GM23338 (cell line): ENCODE measurements at regions not wholly inside any gene's neighbourhood (a gene's known extent, or its start where the extent isn't known, plus 50 kb on each side); places are given as distances from the start of the nearest gene placed in this dataset.

Source experiments
- ATAC-seq: fragments of 200-7000 bp; cut with Tn5 transposase; 3 replicates; pipeline ENCODE4 v1.9.1; 2020
- DNase-seq: peaks from one replicate; pipeline ENCODE4 v3.0.0-alpha.2; 2015; ENCODE audit warnings: low spot score
- H2AFZ ChIP-seq: fragments of 200-600 bp; sonication (generic); 2 replicates; pipeline ENCODE4 v1.8.0; 2016; ENCODE audit warnings: antibody characterized with exemption, mild to moderate bottlenecking, moderate library complexity
- H3F3A ChIP-seq: fragments of 200-600 bp; sonication (generic); replicated peaks from 2 replicates; pipeline ENCODE4 v1.8.0; 2017; ENCODE audit warnings: antibody characterized with exemption, mixed run types, low read depth
- H3K27ac ChIP-seq: fragments of 200-600 bp; sonication (generic); 2 replicates; pipeline ENCODE4 v1.6.1; 2016; ENCODE audit warnings: low read depth
- H3K27me3 ChIP-seq: fragments of 200-600 bp; sonication (generic); 2 replicates; pipeline ENCODE4 v1.8.0; 2016; ENCODE audit warnings: mild to moderate bottlenecking, mixed run types, moderate library complexity; ENCODE audit not compliant: insufficient read depth
- H3K36me3 ChIP-seq: fragments of 200-600 bp; sonication (generic); 2 replicates; pipeline ENCODE4 v1.8.0; 2016; ENCODE audit warnings: mild to moderate bottlenecking; ENCODE audit not compliant: insufficient read depth
- H3K4me1 ChIP-seq: fragments of 200-600 bp; sonication (generic); 2 replicates; pipeline ENCODE4 v1.8.0; 2016; ENCODE audit warnings: mild to moderate bottlenecking, moderate library complexity; ENCODE audit not compliant: insufficient read depth
- H3K4me2 ChIP-seq: fragments of 200-600 bp; sonication (generic); 2 replicates; pipeline ENCODE4 v1.7.1; 2017; ENCODE audit warnings: mixed run types
- H3K4me3 ChIP-seq: fragments of 200-600 bp; sonication (generic); 2 replicates; pipeline ENCODE4 v1.6.1; 2016; ENCODE audit warnings: mixed run types
- H3K79me2 ChIP-seq: fragments of 200-600 bp; sonication (generic); replicated peaks from 2 replicates; pipeline ENCODE4 v1.8.0; 2017; ENCODE audit warnings: mild to moderate bottlenecking; ENCODE audit not compliant: insufficient read depth
- H3K9me2 ChIP-seq: fragments of 200-600 bp; sonication (generic); 2 replicates; pipeline ENCODE4 v1.8.0; 2017; ENCODE audit not compliant: insufficient read depth
- H4K20me1 ChIP-seq: fragments of 200-600 bp; sonication (generic); replicated peaks from 2 replicates; pipeline ENCODE4 v1.8.0; 2017; ENCODE audit warnings: mild to moderate bottlenecking; ENCODE audit not compliant: insufficient read depth
- H3K27ac Mint-ChIP-seq: 2 replicates; pipeline ENCODE4 v1.8.0; 2020; ENCODE audit warnings: inconsistent platforms, mild to moderate bottlenecking, moderate library complexity, mixed read lengths
- H3K27me3 Mint-ChIP-seq: 3 replicates; pipeline ENCODE4 v1.8.0; 2022; ENCODE audit warnings: low read depth, mild to moderate bottlenecking, moderate library complexity, mixed read lengths, inconsistent platforms; ENCODE audit not compliant: insufficient read depth, poor library complexity
- H3K36me3 Mint-ChIP-seq: 3 replicates; pipeline ENCODE4 v1.8.0; 2021; ENCODE audit warnings: low read depth, mild to moderate bottlenecking, inconsistent platforms, moderate library complexity, mixed read lengths
- H3K4me1 Mint-ChIP-seq: 3 replicates; pipeline ENCODE4 v1.8.0; 2020; ENCODE audit warnings: mild to moderate bottlenecking, inconsistent platforms, mixed read lengths
- H3K4me3 Mint-ChIP-seq: 3 replicates; pipeline ENCODE4 v1.8.0; 2021; ENCODE audit warnings: moderate library complexity, mild to moderate bottlenecking, inconsistent platforms, mixed read lengths
- H3K9me3 Mint-ChIP-seq: 3 replicates; pipeline ENCODE4 v1.8.0; 2020; ENCODE audit warnings: moderate library complexity, mild to moderate bottlenecking, inconsistent platforms, mixed read lengths
- CREB1 ChIP-seq: fragments of 250-450 bp; sonication (Bioruptor Pico); IDR thresholded peaks from 2 replicates; pipeline ENCODE4 v1.5.0; 2020; ENCODE audit warnings: low read depth, mild to moderate bottlenecking, moderate library complexity
- CTCF ChIP-seq, 2 experiments: fragments of 200-600 bp in 1 of 2; sonication (generic) in 1 of 2; conservative IDR thresholded peaks; 2 replicates each; pipeline versions ENCODE4 v1.5.1 to v1.6.1; 2016 to 2017; ENCODE audit warnings: antibody characterized with exemption in 2 of 2, low read depth in 2 of 2, mild to moderate bottlenecking in 2 of 2, moderate library complexity in 1 of 2
- ETS1 ChIP-seq: IDR thresholded peaks from 2 replicates; pipeline ENCODE4 v1.6.1; 2016; ENCODE audit warnings: antibody characterized with exemption
- EZH2 ChIP-seq: fragments of 200-600 bp; sonication (generic); IDR thresholded peaks from one replicate; pipeline ENCODE4 v1.8.0; 2017; ENCODE audit warnings: antibody characterized with exemption, mild to moderate bottlenecking, low read depth; ENCODE audit not compliant: unreplicated experiment
- EZH2phosphoT487 ChIP-seq: fragments of 200-600 bp; sonication (generic); IDR thresholded peaks from one replicate; pipeline ENCODE4 v1.8.1; 2018; ENCODE audit warnings: antibody characterized with exemption; ENCODE audit not compliant: unreplicated experiment
- JUNB ChIP-seq: IDR thresholded peaks from one replicate; pipeline ENCODE4 v1.6.1; 2016; ENCODE audit warnings: antibody characterized with exemption; ENCODE audit not compliant: unreplicated experiment
- NANOG ChIP-seq: IDR thresholded peaks from 2 replicates; pipeline ENCODE4 v1.6.1; 2016; ENCODE audit warnings: antibody characterized with exemption, borderline replicate concordance
- POLR2AphosphoS5 ChIP-seq: IDR thresholded peaks from 2 replicates; pipeline ENCODE4 v1.6.1; 2016; ENCODE audit warnings: antibody characterized with exemption, low read depth
- REST ChIP-seq: IDR thresholded peaks from one replicate; pipeline ENCODE4 v1.6.1; 2018; ENCODE audit warnings: antibody characterized with exemption; ENCODE audit not compliant: unreplicated experiment
- STAT1 ChIP-seq: IDR thresholded peaks from one replicate; pipeline ENCODE4 v1.6.1; 2016; ENCODE audit warnings: antibody characterized with exemption; ENCODE audit not compliant: unreplicated experiment
- ZNF114 ChIP-seq: fragments of 250-450 bp; sonication (Bioruptor Pico); IDR thresholded peaks from 2 replicates; pipeline ENCODE4 v1.5.0; 2020; ENCODE audit warnings: mild to moderate bottlenecking, moderate library complexity
- ZNF331 ChIP-seq: fragments of 250-450 bp; sonication (Bioruptor Pico); IDR thresholded peaks from 2 replicates; pipeline ENCODE4 v1.5.0; 2020; ENCODE audit warnings: low read depth, mild to moderate bottlenecking, moderate library complexity
- ZNF462 ChIP-seq: fragments of 250-450 bp; sonication (Bioruptor Pico); IDR thresholded peaks from 2 replicates; pipeline ENCODE4 v1.5.0; 2020; ENCODE audit warnings: mild to moderate bottlenecking, moderate library complexity

GRCh38 chr11:39255648-39256047 is 2203.8 kb downstream of the LRRC4C start:
- Histone ChIP-seq H3K36me3 (no peaks in the 10 kb centered on the region), H4K20me1 (no peaks in the 10 kb centered on the region), H3K9me2 (no peaks in the 10 kb centered on the region), H3K4me1 (no peaks in the 10 kb centered on the region), H3K79me2 (no peaks in the 10 kb centered on the region), H3K4me3 (no peak overlapping the region), H3K27me3 (no peaks in the 10 kb centered on the region), H3K27ac (no peak overlapping the region), H2AFZ (no peak overlapping the region), H3K4me2 (no peak overlapping the region), H3F3A (no peaks in the 10 kb centered on the region)
- TF ChIP-seq ZNF331 (CRISPR knock-in tag) (no peak), ZNF462 (no peak), NANOG (no peak), STAT1 (no peak), ETS1 (no peak), EZH2phosphoT487 (no peak), CTCF (conservative IDR thresholded peaks at IDR 0.05; ENCODE audit: low read depth in 2 of 2) (no peak), ZNF114 (no peak), EZH2 (no peak), JUNB (no peak), CREB1 (CRISPR knock-in tag) (no peak), REST (no peak), POLR2AphosphoS5 (no peak)
- Mint-ChIP-seq H3K4me3 (no peak overlapping the region), H3K36me3 (peaks cover 29% of the 10 kb centered on the region), H3K9me3 (peaks cover 40% of the 10 kb centered on the region), H3K27ac (no peak overlapping the region), H3K4me1 (no peaks in the 10 kb centered on the region), H3K27me3 (no peaks in the 10 kb centered on the region)
- ATAC-seq (no peak), DNase-seq (no peak)
